ENCODE measurements at regions not wholly inside any gene's neighbourhood (a gene's known extent, or its start where the extent isn't known, plus 50 kb on each side); places are given as distances from the start of the nearest gene placed in this dataset.
"Not testable (repeated sequence)": the region's sequence is repeated elsewhere in the genome, so short reads cannot be mapped to it uniquely, and the experiment has no call there.

GRCh38 chr9:87020169-87020950 lies 73.1 kb upstream of the GAS1 start:
- no peak overlapping the region for H3K27ac ChIP-seq
- DNase-seq = no peak
- no peak overlapping the region for H3K4me3 ChIP-seq
- H3K4me1 ChIP-seq = no peaks in the 10 kb centered on the region
- H3K9me3 ChIP-seq = no peaks in the 10 kb centered on the region
- no peaks in the 10 kb centered on the region for H3K27me3 ChIP-seq
- H3K36me3 ChIP-seq = no peaks in the 10 kb centered on the region
- intact Hi-C loops (cut with DNase I; ENCODE audit: low total_unique reads) = no loop called here
- TF ChIP-seq CTCF (IDR thresholded peaks at IDR 0.05) = no peak

- Histone ChIP-seq H3K4me3 (no peak overlapping the region), H3K27me3 (no peaks in the 10 kb centered on the region), H3K4me1 (no peaks in the 10 kb centered on the region), H3K9me3 (no peaks in the 10 kb centered on the region), H3K36me3 (no peaks in the 10 kb centered on the region), H3K27ac (no peak overlapping the region)
- no peak for TF ChIP-seq CTCF (IDR thresholded peaks at IDR 0.05)
- intact Hi-C loops (cut with DNase I; ENCODE audit: low total_unique reads) = no loop called here
- no peak for DNase-seq
Measured at GRCh38 chr9:87022178-87022577, 74.9 kb upstream of the GAS1 start.

GRCh38 chr9:87026204-87026603 lies 78.9 kb upstream of the GAS1 start:
- H3K27ac ChIP-seq = no peak overlapping the region
- no peak for DNase-seq
- no peaks in the 10 kb centered on the region for H3K27me3 ChIP-seq
- intact Hi-C loops (cut with DNase I; ENCODE audit: low total_unique reads) = no loop called here
- H3K9me3 ChIP-seq = no peaks in the 10 kb centered on the region
- H3K4me3 ChIP-seq = no peak overlapping the region
- no peaks in the 10 kb centered on the region for H3K4me1 ChIP-seq
- no peak for TF ChIP-seq CTCF (IDR thresholded peaks at IDR 0.05)
- no peaks in the 10 kb centered on the region for H3K36me3 ChIP-seq

- H3K27me3 ChIP-seq; H3K27ac ChIP-seq; H3K9me3 ChIP-seq; DNase-seq; H3K36me3 ChIP-seq; intact Hi-C loops (cut with DNase I; ENCODE audit: low total_unique reads); H3K4me3 ChIP-seq: not testable (repeated sequence)
- H3K4me1 ChIP-seq = peaks cover 0 to 16% (median 9%) of the 10 kb centered on the region in 4 donors
Measured at GRCh38 chr9:87028836-87029235, 81.5 kb upstream of the GAS1 start.

DNA sequence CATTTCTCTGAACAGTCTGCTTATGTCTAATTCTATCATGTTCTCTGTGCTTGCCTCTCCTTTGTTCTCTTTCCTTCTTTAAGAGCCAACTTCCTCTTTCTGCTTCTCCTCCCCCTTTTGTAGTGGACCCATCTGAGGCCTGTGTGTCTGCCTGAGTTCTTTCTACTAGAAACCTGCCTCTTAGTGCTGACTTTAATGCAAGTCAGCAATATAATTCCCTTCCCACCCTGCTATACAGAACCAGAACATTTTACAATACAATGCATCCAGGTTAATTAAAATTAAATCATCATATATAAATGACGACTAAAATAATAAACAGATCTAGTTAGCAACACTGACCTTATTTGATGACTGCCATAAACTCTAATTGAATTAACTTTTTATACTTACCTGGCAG lies 82.6 kb upstream of the GAS1 start:
- H3K27ac ChIP-seq = no peak overlapping the region
- H3K9me3 ChIP-seq = no peaks in the 10 kb centered on the region
- no peak for TF ChIP-seq CTCF (IDR thresholded peaks at IDR 0.05)
- intact Hi-C loops (cut with DNase I; ENCODE audit: low total_unique reads) = no loop called here
- H3K27me3 ChIP-seq = no peaks in the 10 kb centered on the region
- peaks cover 0 to 26% (median 12%) of the 10 kb centered on the region in 4 donors for H3K4me1 ChIP-seq
- no peak for DNase-seq
- H3K36me3 ChIP-seq = no peaks in the 10 kb centered on the region
- H3K4me3 ChIP-seq = no peak overlapping the region

GRCh38 chr9:87034841-87035240 lies 87.5 kb upstream of the GAS1 start:
- no peaks in the 10 kb centered on the region for H3K36me3 ChIP-seq
- intact Hi-C loops (cut with DNase I; ENCODE audit: low total_unique reads) = no loop called here
- peak overlapping the region; percentile 53 to 59 for H3K27ac ChIP-seq
- H3K27me3 ChIP-seq = no peaks in the 10 kb centered on the region
- TF ChIP-seq CTCF (IDR thresholded peaks at IDR 0.05) = no peak
- no peaks in the 10 kb centered on the region for H3K9me3 ChIP-seq
- peaks cover 0 to 35% (median 20%) of the 10 kb centered on the region in 4 donors for H3K4me1 ChIP-seq
- no peak for DNase-seq
- no peak overlapping the region for H3K4me3 ChIP-seq

All from tibial artery (tissue), 4 donors.